ENCODE measurements at regions not wholly inside any gene's neighbourhood (a gene's known extent, or its start where the extent isn't known, plus 50 kb on each side); places are given as distances from the start of the nearest gene placed in this dataset.
"Not testable (repeated sequence)": the region's sequence is repeated elsewhere in the genome, so short reads cannot be mapped to it uniquely, and the experiment has no call there.

- H3K4me3 ChIP-seq (ENCODE audit: low read depth, low read length): no peak overlapping the region
- Mint-ChIP-seq H3K27me3 (ENCODE audit: insufficient read depth, unreplicated experiment) (no peaks in the 10 kb centered on the region), H3K4me3 (ENCODE audit: unreplicated experiment) (no peak overlapping the region), H3K4me1 (ENCODE audit: low read depth, unreplicated experiment) (no peaks in the 10 kb centered on the region), H3K36me3 (ENCODE audit: insufficient read depth, unreplicated experiment) (no peaks in the 10 kb centered on the region), H3K9me3 (ENCODE audit: unreplicated experiment) (no peaks in the 10 kb centered on the region), H3K27ac (ENCODE audit: unreplicated experiment) (no peak overlapping the region)
- H3K9me3 ChIP-seq: no peaks in the 10 kb centered on the region
- H3K36me3 ChIP-seq (ENCODE audit: control insufficient read depth, insufficient read depth, low read length): no peaks in the 10 kb centered on the region
- CTCF ChIA-PET: no interaction called here
- POLR2A ChIA-PET: no interaction called here
- BruUV-seq (replicated peaks): no TSS peak
- no peaks in the 10 kb centered on the region for H3K27me3 ChIP-seq (replicated peaks; ENCODE audit: control insufficient read depth, insufficient read depth, low read length)
- intact Hi-C loops (cut with micrococcal nuclease; ENCODE audit: unreplicated experiment): no loop called here
- TF ChIP-seq, protein P1, sequence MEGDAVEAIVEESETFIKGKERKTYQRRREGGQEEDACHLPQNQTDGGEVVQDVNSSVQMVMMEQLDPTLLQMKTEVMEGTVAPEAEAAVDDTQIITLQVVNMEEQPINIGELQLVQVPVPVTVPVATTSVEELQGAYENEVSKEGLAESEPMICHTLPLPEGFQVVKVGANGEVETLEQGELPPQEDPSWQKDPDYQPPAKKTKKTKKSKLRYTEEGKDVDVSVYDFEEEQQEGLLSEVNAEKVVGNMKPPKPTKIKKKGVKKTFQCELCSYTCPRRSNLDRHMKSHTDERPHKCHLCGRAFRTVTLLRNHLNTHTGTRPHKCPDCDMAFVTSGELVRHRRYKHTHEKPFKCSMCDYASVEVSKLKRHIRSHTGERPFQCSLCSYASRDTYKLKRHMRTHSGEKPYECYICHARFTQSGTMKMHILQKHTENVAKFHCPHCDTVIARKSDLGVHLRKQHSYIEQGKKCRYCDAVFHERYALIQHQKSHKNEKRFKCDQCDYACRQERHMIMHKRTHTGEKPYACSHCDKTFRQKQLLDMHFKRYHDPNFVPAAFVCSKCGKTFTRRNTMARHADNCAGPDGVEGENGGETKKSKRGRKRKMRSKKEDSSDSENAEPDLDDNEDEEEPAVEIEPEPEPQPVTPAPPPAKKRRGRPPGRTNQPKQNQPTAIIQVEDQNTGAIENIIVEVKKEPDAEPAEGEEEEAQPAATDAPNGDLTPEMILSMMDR (IDR thresholded peaks at IDR 0.05; ENCODE audit: insufficient read depth in 1 of 2, low read depth in 1 of 2, low read length in 1 of 2, severe bottlenecking in 1 of 2, unreplicated experiment in 1 of 2): no peak
- DNase-seq: no peak
- H3K4me1 ChIP-seq: peaks cover 6% of the 10 kb centered on the region; the same call in 1 of the 2 replicates
Measured at GRCh38 chrX:39691724-39692123, 406.0 kb downstream of the BCOR start.

DNA sequence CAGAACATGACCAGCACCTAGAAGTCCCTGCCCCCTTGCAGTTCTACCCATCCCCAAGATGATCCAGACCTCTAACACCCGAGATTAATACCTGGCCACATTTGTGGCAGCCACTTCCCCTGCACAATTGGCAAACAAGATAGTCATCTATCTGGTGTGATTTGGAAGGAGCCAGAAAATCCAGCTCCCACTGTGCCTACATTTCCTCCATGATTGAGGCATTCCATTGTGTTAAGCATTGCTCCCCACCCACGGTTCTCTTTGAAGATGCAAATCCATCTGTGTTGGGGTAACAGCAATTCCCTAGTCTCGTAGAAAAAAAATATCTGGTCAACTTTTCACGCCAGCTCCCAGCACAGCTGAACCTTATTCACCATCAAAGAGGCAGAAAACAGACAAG is 405.0 kb downstream of the BCOR start:
- H3K9me3 ChIP-seq: no peaks in the 10 kb centered on the region
- no peaks in the 10 kb centered on the region for H3K36me3 Mint-ChIP-seq (ENCODE audit: insufficient read depth, unreplicated experiment)
- H3K4me3 ChIP-seq (ENCODE audit: low read depth, low read length): no peak overlapping the region
- peaks cover 6% of the 10 kb centered on the region; the same call in 1 of the 2 replicates for H3K4me1 ChIP-seq
- H3K4me3 Mint-ChIP-seq (ENCODE audit: unreplicated experiment): no peak overlapping the region
- H3K4me1 Mint-ChIP-seq (ENCODE audit: low read depth, unreplicated experiment): no peaks in the 10 kb centered on the region
- no TSS peak for BruUV-seq (replicated peaks)
- no peaks in the 10 kb centered on the region for H3K36me3 ChIP-seq (ENCODE audit: control insufficient read depth, insufficient read depth, low read length)
- H3K27me3 Mint-ChIP-seq (ENCODE audit: insufficient read depth, unreplicated experiment): no peaks in the 10 kb centered on the region
- no peak overlapping the region for H3K27ac Mint-ChIP-seq (ENCODE audit: unreplicated experiment)
- H3K9me3 Mint-ChIP-seq (ENCODE audit: unreplicated experiment): no peaks in the 10 kb centered on the region
- POLR2A ChIA-PET: no interaction called here
- TF ChIP-seq, protein P1 (IDR thresholded peaks at IDR 0.05; ENCODE audit: insufficient read depth in 1 of 2, low read depth in 1 of 2, low read length in 1 of 2, severe bottlenecking in 1 of 2, unreplicated experiment in 1 of 2): no peak
- H3K27me3 ChIP-seq (replicated peaks; ENCODE audit: control insufficient read depth, insufficient read depth, low read length): no peaks in the 10 kb centered on the region
- CTCF ChIA-PET: no interaction called here
- no peak for DNase-seq
- intact Hi-C loops (cut with micrococcal nuclease; ENCODE audit: unreplicated experiment): no loop called here

DNA sequence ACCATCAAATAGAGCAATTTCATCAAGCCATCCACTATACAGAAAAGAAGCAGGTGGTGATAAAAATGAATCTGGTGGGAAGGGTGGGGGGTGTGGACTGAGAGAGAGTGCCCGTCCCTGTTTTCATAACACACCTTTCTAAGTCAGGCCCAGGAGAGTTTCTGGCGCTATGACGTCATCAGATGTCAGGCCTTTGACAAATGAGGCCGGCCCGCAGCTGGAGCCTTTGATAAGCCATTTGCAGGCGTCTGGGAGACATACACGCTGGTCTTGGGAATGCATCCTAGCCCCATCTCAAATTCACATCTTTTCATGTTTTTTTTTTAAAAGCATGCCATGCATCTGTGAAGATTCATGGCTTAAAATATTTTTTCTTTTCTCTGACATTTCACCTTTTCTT is 404.5 kb downstream of the BCOR start:
- Mint-ChIP-seq H3K27me3 (ENCODE audit: insufficient read depth, unreplicated experiment) (no peaks in the 10 kb centered on the region), H3K27ac (ENCODE audit: unreplicated experiment) (no peak overlapping the region), H3K4me3 (ENCODE audit: unreplicated experiment) (no peak overlapping the region), H3K36me3 (ENCODE audit: insufficient read depth, unreplicated experiment) (no peaks in the 10 kb centered on the region), H3K9me3 (ENCODE audit: unreplicated experiment) (no peaks in the 10 kb centered on the region), H3K4me1 (ENCODE audit: low read depth, unreplicated experiment) (no peaks in the 10 kb centered on the region)
- Histone ChIP-seq H3K4me1 (peaks cover 1% of the 10 kb centered on the region; the same call in 1 of the 2 replicates), H3K27me3 (replicated peaks; ENCODE audit: control insufficient read depth, insufficient read depth, low read length) (no peaks in the 10 kb centered on the region), H3K9me3 (no peaks in the 10 kb centered on the region), H3K36me3 (ENCODE audit: control insufficient read depth, insufficient read depth, low read length) (no peaks in the 10 kb centered on the region), H3K4me3 (ENCODE audit: low read depth, low read length) (no peak overlapping the region)
- DNase-seq: peak in 1 of 2 experiments; percentile 16
- ChIA-PET POLR2A (no interaction called here), CTCF (no interaction called here)
- TF ChIP-seq, protein P1 (IDR thresholded peaks at IDR 0.05; ENCODE audit: insufficient read depth in 1 of 2, low read depth in 1 of 2, low read length in 1 of 2, severe bottlenecking in 1 of 2, unreplicated experiment in 1 of 2): no peak
- BruUV-seq (replicated peaks): no TSS peak
- intact Hi-C loops (cut with micrococcal nuclease; ENCODE audit: unreplicated experiment): no loop called here

GRCh38 chrX:39702636-39703035 is 395.1 kb downstream of the BCOR start:
- H3K36me3 ChIP-seq (ENCODE audit: control insufficient read depth, insufficient read depth, low read length); intact Hi-C loops (cut with micrococcal nuclease; ENCODE audit: unreplicated experiment); H3K27me3 Mint-ChIP-seq (ENCODE audit: insufficient read depth, unreplicated experiment); H3K9me3 ChIP-seq; H3K4me3 Mint-ChIP-seq (ENCODE audit: unreplicated experiment); H3K27ac Mint-ChIP-seq (ENCODE audit: unreplicated experiment); POLR2A ChIA-PET; H3K36me3 Mint-ChIP-seq (ENCODE audit: insufficient read depth, unreplicated experiment); H3K4me1 ChIP-seq; BruUV-seq (replicated peaks); H3K27me3 ChIP-seq (replicated peaks; ENCODE audit: control insufficient read depth, insufficient read depth, low read length); H3K9me3 Mint-ChIP-seq (ENCODE audit: unreplicated experiment); H3K4me1 Mint-ChIP-seq (ENCODE audit: low read depth, unreplicated experiment); DNase-seq; H3K4me3 ChIP-seq (ENCODE audit: low read depth, low read length): not testable (repeated sequence)
- CTCF ChIA-PET: interaction anchor here (0.6 kb wide), 1 partner anchor 82 kb away, joined by 3 read pairs; no protein-coding TSS in a partner anchor

Data from Caco-2 (cell line).